HG02943 (cell line): ENCODE measurements at regions not wholly inside any gene's neighbourhood (a gene's known extent, or its start where the extent isn't known, plus 50 kb on each side); places are given as distances from the start of the nearest gene placed in this dataset.

Experiments used
- ATAC-seq: cut with Tn5 transposase; IDR thresholded peaks from one replicate; pipeline ENCODE4 v1.9.1; 2021; ENCODE audit warnings: mild to moderate bottlenecking, low read depth, moderate library complexity; ENCODE audit not compliant: unreplicated experiment

DNA sequence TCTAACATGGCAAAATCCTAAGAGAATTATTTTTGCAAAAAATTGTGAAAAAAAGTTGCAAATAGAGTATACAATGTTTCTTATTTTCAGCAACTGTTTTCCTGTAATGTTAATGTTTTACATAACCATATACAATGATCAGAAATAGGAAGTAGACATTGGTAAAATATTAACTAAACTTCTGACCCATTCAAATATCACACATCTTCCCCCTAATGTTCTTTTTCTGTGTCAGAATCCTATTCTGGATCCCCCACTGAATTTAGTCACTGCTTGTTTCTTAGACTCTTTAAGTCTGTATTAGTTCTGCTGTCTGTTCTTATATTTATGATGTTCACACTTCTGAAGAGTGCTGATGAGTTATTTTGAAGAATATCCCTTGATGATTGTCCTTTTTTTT lies 62.0 kb downstream of the HFE start:
- no peak for ATAC-seq

GRCh38 chr6:26152226-26153101 lies 65.2 kb downstream of the HFE start:
- ATAC-seq = no peak

DNA sequence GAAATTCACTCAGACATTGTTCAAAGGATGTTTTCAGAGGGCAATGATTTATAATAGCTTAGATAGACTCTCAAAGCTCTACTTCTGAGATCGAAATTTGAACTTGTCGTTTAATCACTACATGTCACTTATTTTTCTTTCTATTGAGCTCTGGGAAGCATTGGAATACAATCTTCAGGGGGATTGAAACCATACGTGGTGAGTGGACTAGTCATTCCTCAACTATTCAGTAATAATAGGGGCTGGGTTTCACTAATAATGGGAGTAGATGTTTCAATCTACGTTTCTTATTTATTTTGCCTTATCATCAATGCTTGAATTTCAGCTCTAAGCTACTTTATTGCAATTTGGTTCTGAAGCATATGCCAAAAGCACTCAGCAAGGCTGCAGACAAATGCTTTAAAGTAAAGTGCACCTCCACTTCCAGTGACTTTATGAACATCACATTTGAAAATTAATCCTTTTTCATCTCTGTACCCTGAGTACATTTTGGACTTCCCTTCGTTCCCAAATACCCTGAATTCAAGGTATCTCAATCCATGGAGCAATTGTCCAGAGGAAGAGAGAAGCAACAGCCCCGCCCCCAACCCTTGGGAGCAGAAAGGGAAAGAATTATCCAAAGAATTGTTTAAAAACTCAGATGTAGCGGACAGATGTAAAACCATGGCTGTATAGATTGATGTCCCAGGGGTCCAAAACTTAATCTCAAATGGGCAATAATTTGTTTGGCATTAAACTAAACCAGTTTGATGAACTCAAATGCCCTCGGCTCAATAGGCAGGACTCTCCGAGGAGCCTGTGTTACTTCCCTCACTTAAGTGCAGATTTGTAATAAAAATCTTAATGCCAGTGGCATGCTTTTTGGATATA lies 68.1 kb downstream of the HFE start:
- no peak for ATAC-seq

- ATAC-seq = peak; percentile 35
Measured at GRCh38 chr6:26156105-26156849, 69.0 kb downstream of the HFE start.

DNA sequence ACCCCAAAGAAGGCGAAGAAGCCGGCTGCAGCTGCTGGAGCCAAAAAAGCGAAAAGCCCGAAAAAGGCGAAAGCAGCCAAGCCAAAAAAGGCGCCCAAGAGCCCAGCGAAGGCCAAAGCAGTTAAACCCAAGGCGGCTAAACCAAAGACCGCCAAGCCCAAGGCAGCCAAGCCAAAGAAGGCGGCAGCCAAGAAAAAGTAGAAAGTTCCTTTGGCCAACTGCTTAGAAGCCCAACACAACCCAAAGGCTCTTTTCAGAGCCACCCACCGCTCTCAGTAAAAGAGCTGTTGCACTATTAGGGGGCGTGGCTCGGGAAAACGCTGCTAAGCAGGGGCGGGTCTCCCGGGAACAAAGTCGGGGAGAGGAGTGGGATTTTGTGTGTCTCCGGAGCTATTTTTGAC lies 69.6 kb downstream of the HFE start:
- peak; percentile 13 for ATAC-seq

DNA sequence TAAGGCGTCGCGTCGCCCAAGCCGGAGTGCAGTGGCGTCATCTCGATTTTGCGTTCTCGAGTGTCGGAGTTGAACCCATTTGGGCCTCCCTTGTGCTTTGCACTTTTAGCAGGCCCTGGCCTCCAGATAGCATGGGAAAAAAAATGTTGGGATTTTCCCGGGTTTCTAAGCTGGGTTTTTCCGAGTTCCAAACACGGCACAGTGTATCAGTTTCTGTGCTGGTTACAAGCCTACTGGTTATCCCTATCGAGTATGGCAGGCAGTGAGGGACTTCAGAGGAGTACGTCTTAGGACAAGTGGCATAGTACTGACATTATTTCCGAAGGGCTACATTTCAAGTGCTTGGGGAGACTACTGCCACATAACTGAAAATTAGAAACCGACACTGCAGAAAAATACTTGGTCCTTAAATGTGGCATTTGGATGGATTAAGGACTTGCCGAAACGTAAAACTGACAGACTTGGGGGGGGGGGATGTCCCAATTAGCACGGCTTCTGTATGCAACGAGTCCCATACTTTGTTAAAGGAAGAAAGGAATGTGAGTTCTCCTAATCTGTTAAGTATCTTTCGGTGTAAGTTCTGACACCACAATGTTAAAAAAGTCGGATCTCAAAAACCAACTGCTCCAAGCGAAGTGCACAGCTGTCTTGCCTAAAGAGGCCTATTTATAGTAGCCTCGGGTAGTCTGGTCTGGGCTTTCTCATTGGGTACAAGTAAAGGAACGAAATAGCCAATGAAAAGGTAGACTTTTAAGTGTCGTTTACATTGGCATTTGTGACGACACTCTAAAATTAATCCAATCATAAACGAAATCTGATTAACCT lies 70.2 kb downstream of the HFE start:
- peak; percentile 54 for ATAC-seq

DNA sequence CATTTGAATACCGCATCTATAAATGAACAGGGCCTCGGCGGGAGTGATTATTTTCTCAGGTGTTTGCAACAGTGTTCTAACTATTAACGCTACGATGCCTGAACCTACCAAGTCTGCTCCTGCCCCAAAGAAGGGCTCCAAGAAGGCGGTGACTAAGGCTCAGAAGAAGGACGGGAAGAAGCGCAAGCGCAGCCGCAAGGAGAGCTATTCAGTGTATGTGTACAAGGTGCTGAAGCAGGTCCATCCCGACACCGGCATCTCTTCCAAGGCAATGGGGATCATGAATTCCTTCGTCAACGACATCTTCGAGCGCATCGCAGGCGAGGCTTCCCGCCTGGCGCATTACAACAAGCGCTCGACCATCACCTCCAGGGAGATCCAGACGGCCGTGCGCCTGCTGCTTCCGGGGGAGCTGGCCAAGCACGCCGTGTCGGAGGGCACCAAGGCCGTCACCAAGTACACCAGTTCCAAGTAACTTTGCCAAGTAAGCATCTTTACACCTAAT lies 70.9 kb downstream of the HFE start:
- peak; percentile 47 for ATAC-seq

DNA sequence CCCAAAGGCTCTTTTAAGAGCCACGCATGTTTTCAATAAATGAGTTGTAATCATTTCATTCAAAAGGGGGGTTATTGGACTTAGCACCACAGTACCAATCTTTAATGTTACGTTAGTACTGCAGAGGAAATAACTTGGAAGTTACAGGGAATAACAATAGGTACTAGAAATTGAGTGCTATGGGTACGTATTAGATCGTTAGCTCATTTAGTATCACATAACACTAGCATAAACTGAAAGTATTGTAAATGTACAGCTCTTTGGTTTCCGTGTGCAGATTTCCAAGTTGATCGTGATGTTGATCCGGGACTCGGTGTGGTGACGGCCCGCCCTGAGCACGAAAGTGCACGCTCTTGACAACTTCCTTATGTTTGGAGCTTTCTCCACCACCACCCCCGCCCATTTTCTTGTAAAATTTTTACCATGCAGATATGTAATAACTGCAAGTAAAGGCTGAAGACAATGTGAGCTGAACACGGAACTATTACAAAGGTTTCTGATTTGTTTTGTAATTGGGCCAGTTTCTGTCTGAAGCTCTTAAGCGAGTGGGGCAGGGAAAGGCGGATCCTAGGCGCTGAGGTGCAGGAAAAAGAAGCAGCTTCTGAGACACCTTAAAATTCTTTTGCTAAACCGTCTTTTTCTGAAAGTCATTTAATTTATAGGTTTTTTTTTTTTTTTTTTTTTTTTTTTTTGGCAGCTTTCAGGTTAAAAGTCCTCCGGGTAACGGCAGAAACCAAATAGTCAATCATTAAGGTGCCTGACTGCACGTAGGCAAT lies 71.5 kb downstream of the HFE start:
- ATAC-seq = no peak

- no peak for ATAC-seq
Measured at GRCh38 chr6:26159357-26160273, 72.4 kb downstream of the HFE start.

GRCh38 chr6:26161322-26161721 lies 74.1 kb downstream of the HFE start:
- no peak for ATAC-seq

- ATAC-seq = no peak
Measured at GRCh38 chr6:26162399-26162798, 75.2 kb downstream of the HFE start.

DNA sequence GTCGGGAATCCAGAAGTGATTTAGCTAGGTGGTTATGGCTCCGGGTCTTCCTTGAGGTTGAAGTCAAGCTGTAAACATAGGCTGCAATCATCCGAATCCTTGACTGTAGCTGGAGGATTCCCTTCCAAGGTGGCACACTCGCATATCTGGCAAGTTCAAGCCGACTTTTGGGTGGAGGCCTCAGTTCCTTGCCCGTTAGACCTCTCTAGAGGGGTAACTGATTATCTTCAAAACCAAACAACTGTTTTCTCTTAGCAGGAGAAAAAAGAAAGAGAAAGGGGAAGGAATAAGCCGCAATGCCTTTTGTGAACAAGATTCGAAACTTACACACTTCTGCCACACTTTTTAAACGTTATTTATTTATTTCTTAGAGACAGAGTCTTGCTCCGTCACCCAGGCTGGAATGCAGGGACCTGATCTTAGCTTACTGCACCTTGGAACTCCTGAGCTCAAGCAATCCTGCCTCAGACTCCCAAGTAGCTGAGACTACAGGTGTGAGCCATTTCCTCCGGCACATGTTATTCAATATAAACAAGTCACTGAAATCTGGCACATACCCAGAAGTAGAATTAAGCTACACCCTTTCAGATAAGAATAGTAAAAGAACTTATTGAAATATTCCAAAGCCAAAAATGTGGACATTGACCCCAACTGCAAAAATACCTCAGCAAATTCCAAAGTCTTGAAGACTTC lies 76.3 kb downstream of the HFE start:
- no peak for ATAC-seq

GRCh38 chr6:26164120-26164505 lies 76.9 kb downstream of the HFE start:
- ATAC-seq = no peak

GRCh38 chr6:26165261-26165790 lies 78.1 kb downstream of the HFE start:
- no peak for ATAC-seq

DNA sequence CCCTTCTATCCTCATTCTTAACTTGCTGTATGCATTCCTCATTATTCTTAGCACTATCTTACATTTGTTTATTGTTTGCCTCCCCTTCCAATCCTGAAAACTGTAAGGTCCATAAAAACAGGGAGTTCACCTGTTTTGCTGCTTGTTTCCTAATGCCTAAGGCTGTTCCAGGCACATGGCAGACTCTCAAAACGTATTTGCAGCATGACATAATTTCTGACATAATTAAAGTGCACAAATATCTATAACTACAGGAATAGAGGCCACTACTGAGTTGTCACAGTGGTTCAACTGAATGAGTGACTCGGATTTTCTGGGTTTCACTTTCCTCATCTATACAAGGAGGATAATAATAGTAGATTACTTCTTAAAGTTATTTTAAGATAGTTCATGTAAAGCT lies 83.0 kb downstream of the HFE start:
- ATAC-seq = no peak

GRCh38 chr6:26170951-26171841 lies 84.0 kb downstream of the HFE start:
- no peak for ATAC-seq
